ENCODE measurements at regions not wholly inside any gene's neighbourhood (a gene's known extent, or its start where the extent isn't known, plus 50 kb on each side); places are given as distances from the start of the nearest gene placed in this dataset.

GRCh38 chr5:18544421-18544820 is 910.2 kb downstream of the TAF11L14 start:
- Histone ChIP-seq H3K79me2 (no peaks in the 10 kb centered on the region), H3K9ac (no peak overlapping the region), H3K4me2 (ENCODE audit: low read length) (no peak overlapping the region), H3K27ac (no peak overlapping the region), H2AFZ (no peak overlapping the region), H3K36me3 (ENCODE audit: control insufficient read depth, insufficient read depth, low read length) (no peaks in the 10 kb centered on the region), H3K4me1 (no peaks in the 10 kb centered on the region), H3K4me3 (ENCODE audit: low read depth, low read length) (no peak overlapping the region), H3K9me3 (ENCODE audit: control insufficient read depth, low read length) (no peaks in the 10 kb centered on the region), H3K27me3 (ENCODE audit: control insufficient read depth, insufficient read depth, low read length) (no peaks in the 10 kb centered on the region)
- no peak for TF ChIP-seq CTCF (IDR thresholded peaks at IDR 0.05)

- H3K27me3 ChIP-seq (ENCODE audit: control insufficient read depth, insufficient read depth, low read length), result no peaks in the 10 kb centered on the region
- H3K9me3 ChIP-seq (ENCODE audit: control insufficient read depth, low read length), result no peaks in the 10 kb centered on the region
- no peak overlapping the region for H3K27ac ChIP-seq
- H3K4me3 ChIP-seq (ENCODE audit: low read depth, low read length), result no peak overlapping the region
- H3K36me3 ChIP-seq (ENCODE audit: control insufficient read depth, insufficient read depth, low read length), result no peaks in the 10 kb centered on the region
- H3K9ac ChIP-seq, result no peak overlapping the region
- no peaks in the 10 kb centered on the region for H3K4me1 ChIP-seq
- no peak for TF ChIP-seq CTCF (IDR thresholded peaks at IDR 0.05)
- H3K4me2 ChIP-seq (ENCODE audit: low read length), result no peak overlapping the region
- H2AFZ ChIP-seq, result no peak overlapping the region
- H3K79me2 ChIP-seq, result no peaks in the 10 kb centered on the region
Observed at GRCh38 chr5:18546591-18546990, 912.3 kb downstream of the TAF11L14 start.

- TF ChIP-seq CTCF (IDR thresholded peaks at IDR 0.05), result no peak
- Histone ChIP-seq H3K4me1 (no peaks in the 10 kb centered on the region), H2AFZ (no peak overlapping the region), H3K36me3 (ENCODE audit: control insufficient read depth, insufficient read depth, low read length) (no peaks in the 10 kb centered on the region), H3K27ac (no peak overlapping the region), H3K9ac (no peak overlapping the region), H3K79me2 (no peaks in the 10 kb centered on the region), H3K4me2 (ENCODE audit: low read length) (no peak overlapping the region), H3K27me3 (ENCODE audit: control insufficient read depth, insufficient read depth, low read length) (no peaks in the 10 kb centered on the region), H3K4me3 (ENCODE audit: low read depth, low read length) (no peak overlapping the region), H3K9me3 (ENCODE audit: control insufficient read depth, low read length) (no peaks in the 10 kb centered on the region)
Observed at GRCh38 chr5:18551716-18552115, 917.5 kb downstream of the TAF11L14 start.

- Histone ChIP-seq H3K4me1 (no peaks in the 10 kb centered on the region), H3K27me3 (ENCODE audit: control insufficient read depth, insufficient read depth, low read length) (no peaks in the 10 kb centered on the region), H2AFZ (no peak overlapping the region), H3K9ac (no peak overlapping the region), H3K4me3 (ENCODE audit: low read depth, low read length) (no peak overlapping the region), H3K36me3 (ENCODE audit: control insufficient read depth, insufficient read depth, low read length) (no peaks in the 10 kb centered on the region), H3K4me2 (ENCODE audit: low read length) (no peak overlapping the region), H3K27ac (no peak overlapping the region), H3K79me2 (no peaks in the 10 kb centered on the region), H3K9me3 (ENCODE audit: control insufficient read depth, low read length) (no peaks in the 10 kb centered on the region)
- no peak for TF ChIP-seq CTCF (IDR thresholded peaks at IDR 0.05)
Observed at GRCh38 chr5:18553269-18553668, 919.0 kb downstream of the TAF11L14 start.

- Histone ChIP-seq H3K9me3 (ENCODE audit: control insufficient read depth, low read length) (no peaks in the 10 kb centered on the region), H3K27me3 (ENCODE audit: control insufficient read depth, insufficient read depth, low read length) (no peaks in the 10 kb centered on the region), H3K36me3 (ENCODE audit: control insufficient read depth, insufficient read depth, low read length) (no peaks in the 10 kb centered on the region), H3K4me3 (ENCODE audit: low read depth, low read length) (no peak overlapping the region), H3K9ac (no peak overlapping the region), H2AFZ (no peak overlapping the region), H3K79me2 (no peaks in the 10 kb centered on the region), H3K27ac (no peak overlapping the region), H3K4me2 (ENCODE audit: low read length) (no peak overlapping the region), H3K4me1 (no peaks in the 10 kb centered on the region)
- no peak for TF ChIP-seq CTCF (IDR thresholded peaks at IDR 0.05)
Observed at GRCh38 chr5:18560602-18561001, 926.3 kb downstream of the TAF11L14 start.
